ENCODE measurements at regions not wholly inside any gene's neighbourhood (a gene's known extent, or its start where the extent isn't known, plus 50 kb on each side); places are given as distances from the start of the nearest gene placed in this dataset.

- DNase-seq, result no peak
Measured at GRCh38 chr16:26729951-26730541, 336.7 kb upstream of the C16orf82 start.

GRCh38 chr16:26731729-26732128 lies 335.0 kb upstream of the C16orf82 start:
- no peak for DNase-seq

- no peak for DNase-seq
Measured at GRCh38 chr16:26733710-26734109, 333.0 kb upstream of the C16orf82 start.

- DNase-seq, result no peak
Measured at GRCh38 chr16:26735521-26735920, 331.2 kb upstream of the C16orf82 start.

- DNase-seq, result no peak
Measured at GRCh38 chr16:26736084-26736483, 330.6 kb upstream of the C16orf82 start.

GRCh38 chr16:26740771-26741170 lies 326.0 kb upstream of the C16orf82 start:
- no peak for DNase-seq

- DNase-seq, result no peak
Measured at GRCh38 chr16:26742040-26742439, 324.7 kb upstream of the C16orf82 start.

- DNase-seq, result peak; percentile 27
Measured at GRCh38 chr16:26744430-26744829, 322.3 kb upstream of the C16orf82 start.

GRCh38 chr16:26747760-26748159 lies 319.0 kb upstream of the C16orf82 start:
- DNase-seq, result peak; percentile 43

- no peak for DNase-seq
Measured at GRCh38 chr16:26749072-26749471, 317.7 kb upstream of the C16orf82 start.

- DNase-seq, result no peak
Measured at GRCh38 chr16:26752166-26752565, 314.6 kb upstream of the C16orf82 start.

GRCh38 chr16:26756633-26757032 lies 310.1 kb upstream of the C16orf82 start:
- DNase-seq, result no peak

GRCh38 chr16:26762594-26762993 lies 304.1 kb upstream of the C16orf82 start:
- no peak for DNase-seq

- DNase-seq, result peak; percentile 21
Measured at GRCh38 chr16:26765087-26765486, 301.6 kb upstream of the C16orf82 start.

GRCh38 chr16:26768385-26769010 lies 298.2 kb upstream of the C16orf82 start:
- peak; percentile 60 for DNase-seq

- DNase-seq, result no peak
Measured at GRCh38 chr16:26770547-26770946, 296.2 kb upstream of the C16orf82 start.

GRCh38 chr16:26772503-26772902 lies 294.2 kb upstream of the C16orf82 start:
- no peak for DNase-seq

- no peak for DNase-seq
Measured at GRCh38 chr16:26777821-26778220, 288.9 kb upstream of the C16orf82 start.

GRCh38 chr16:26787924-26788323 lies 278.8 kb upstream of the C16orf82 start:
- DNase-seq, result no peak

- DNase-seq, result no peak
Measured at GRCh38 chr16:26791169-26791568, 275.6 kb upstream of the C16orf82 start.

GRCh38 chr16:26795184-26795583 lies 271.5 kb upstream of the C16orf82 start:
- peak; percentile 50 for DNase-seq

- no peak for DNase-seq
Measured at GRCh38 chr16:26801628-26802027, 265.1 kb upstream of the C16orf82 start.

- DNase-seq, result no peak
Measured at GRCh38 chr16:26802440-26802839, 264.3 kb upstream of the C16orf82 start.

GRCh38 chr16:26802965-26803364 lies 263.8 kb upstream of the C16orf82 start:
- no peak for DNase-seq

- no peak for DNase-seq
Measured at GRCh38 chr16:26806657-26807056, 260.1 kb upstream of the C16orf82 start.

All from eye (tissue), 1 donor.